ENCODE measurements at regions not wholly inside any gene's neighbourhood (a gene's known extent, or its start where the extent isn't known, plus 50 kb on each side); places are given as distances from the start of the nearest gene placed in this dataset.

GRCh38 chr18:10205151-10205550, 249.3 kb upstream of the APCDD1 start:
- no peak for DNase-seq (ENCODE audit: low read depth in 4 of 4, low spot score in 2 of 4)

- no peak for DNase-seq (ENCODE audit: low read depth in 4 of 4, low spot score in 2 of 4)
Observed at GRCh38 chr18:10207682-10208345, 246.6 kb upstream of the APCDD1 start.

DNA sequence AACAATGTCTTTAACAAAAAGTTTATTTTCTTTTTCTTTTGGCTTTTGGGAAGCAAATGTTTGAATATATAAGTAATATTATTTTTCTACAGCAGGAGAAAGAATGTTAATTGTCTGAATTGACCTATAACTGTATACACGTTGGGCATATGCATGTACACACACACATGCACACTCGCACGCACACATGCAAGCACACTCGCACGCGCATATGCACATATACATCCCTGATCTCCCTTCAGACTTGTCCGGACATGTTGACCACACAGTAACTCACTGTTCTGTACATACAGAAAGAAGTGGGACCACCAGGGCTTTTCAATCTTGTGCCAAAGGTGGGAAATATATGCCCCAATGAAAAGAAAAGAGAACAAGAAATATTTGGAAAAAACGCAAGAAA, 245.1 kb upstream of the APCDD1 start:
- DNase-seq (ENCODE audit: low read depth in 4 of 4, low spot score in 2 of 4): no peak

DNA sequence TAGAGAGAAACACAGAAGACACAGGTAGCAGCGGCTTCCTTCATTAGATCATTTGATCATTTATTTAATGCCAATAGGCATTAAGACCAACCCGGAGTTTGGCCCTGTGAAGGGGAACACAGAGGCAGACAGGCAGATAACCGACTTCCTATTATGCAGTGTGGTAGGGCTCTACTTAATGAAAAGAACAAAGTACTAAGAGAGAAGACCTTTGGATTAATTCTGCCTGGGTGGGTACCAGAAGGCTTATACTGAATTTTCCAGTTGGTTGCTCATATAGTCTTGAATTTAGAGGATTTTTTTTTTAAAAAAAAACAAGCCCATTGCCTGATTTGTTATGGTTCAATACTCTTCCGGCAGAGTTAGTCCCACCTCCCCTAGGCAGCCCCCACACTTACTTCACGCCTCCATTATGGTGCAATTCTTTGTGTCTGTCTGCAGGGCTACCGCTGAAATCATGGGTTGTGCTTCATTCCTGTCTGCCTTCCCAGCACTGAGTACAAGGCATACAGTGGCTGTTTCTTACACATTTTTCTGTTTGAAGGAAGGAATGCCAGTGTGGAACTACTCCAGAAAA, 244.3 kb upstream of the APCDD1 start:
- no peak for DNase-seq (ENCODE audit: low read depth in 4 of 4, low spot score in 2 of 4)

- DNase-seq (ENCODE audit: low read depth in 4 of 4, low spot score in 2 of 4): no peak
Observed at GRCh38 chr18:10213526-10213925, 240.9 kb upstream of the APCDD1 start.

GRCh38 chr18:10215446-10215845, 239.0 kb upstream of the APCDD1 start:
- DNase-seq (ENCODE audit: low read depth in 4 of 4, low spot score in 2 of 4): no peak

GRCh38 chr18:10216791-10217190, 237.6 kb upstream of the APCDD1 start:
- no peak for DNase-seq (ENCODE audit: low read depth in 4 of 4, low spot score in 2 of 4)

DNA sequence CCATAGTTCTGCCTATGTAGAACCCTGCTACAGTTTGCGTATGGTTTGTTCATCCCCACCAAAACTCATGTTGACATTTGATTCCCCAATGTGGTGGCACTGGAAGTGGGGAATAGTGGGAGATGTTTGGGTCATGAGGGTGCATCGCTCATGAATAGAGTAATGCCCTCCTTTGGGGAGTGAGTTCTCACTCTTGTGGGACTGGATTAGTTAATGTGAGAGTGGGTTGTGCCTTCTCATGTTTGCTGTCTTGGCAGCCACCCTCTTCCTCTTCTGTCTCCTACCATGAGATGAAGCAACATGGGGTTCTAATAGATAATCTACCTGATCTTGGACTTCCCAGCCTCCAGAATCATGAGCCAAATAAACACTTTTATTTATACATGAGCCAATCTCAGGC, 237.2 kb upstream of the APCDD1 start:
- DNase-seq (ENCODE audit: low read depth in 4 of 4, low spot score in 2 of 4): no peak

GRCh38 chr18:10225300-10225699, 229.1 kb upstream of the APCDD1 start:
- no peak for DNase-seq (ENCODE audit: low read depth in 4 of 4, low spot score in 2 of 4)

GRCh38 chr18:10226971-10227370, 227.5 kb upstream of the APCDD1 start:
- no peak for DNase-seq (ENCODE audit: low read depth in 4 of 4, low spot score in 2 of 4)

DNA sequence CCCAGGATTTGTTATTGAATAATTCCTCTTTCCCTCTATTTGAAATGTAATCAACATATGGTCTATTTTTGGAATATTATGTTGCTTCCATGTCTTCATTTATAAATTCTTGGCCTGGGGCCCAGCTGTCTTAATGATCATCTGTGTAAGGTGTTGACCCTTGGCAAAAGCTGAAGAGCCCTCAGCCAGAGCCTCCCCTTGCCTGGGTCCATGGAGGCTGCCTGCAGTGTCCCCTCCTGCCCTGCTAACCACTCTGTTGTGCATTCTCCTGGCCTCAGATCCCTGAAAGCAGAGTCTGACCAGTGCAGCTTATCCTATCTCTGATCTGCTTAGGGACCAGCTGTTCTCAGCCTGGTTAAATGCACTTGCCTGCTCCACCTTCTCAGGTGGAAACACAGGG, 226.1 kb upstream of the APCDD1 start:
- DNase-seq (ENCODE audit: low read depth in 4 of 4, low spot score in 2 of 4): no peak

GRCh38 chr18:10229458-10229857, 225.0 kb upstream of the APCDD1 start:
- DNase-seq (ENCODE audit: low read depth in 4 of 4, low spot score in 2 of 4): no peak

GRCh38 chr18:10230072-10230471, 224.4 kb upstream of the APCDD1 start:
- no peak for DNase-seq (ENCODE audit: low read depth in 4 of 4, low spot score in 2 of 4)

- no peak for DNase-seq (ENCODE audit: low read depth in 4 of 4, low spot score in 2 of 4)
Observed at GRCh38 chr18:10231220-10231619, 223.2 kb upstream of the APCDD1 start.

- no peak for DNase-seq (ENCODE audit: low read depth in 4 of 4, low spot score in 2 of 4)
Observed at GRCh38 chr18:10232062-10232461, 222.4 kb upstream of the APCDD1 start.

- no peak for DNase-seq (ENCODE audit: low read depth in 4 of 4, low spot score in 2 of 4)
Observed at GRCh38 chr18:10233082-10233875, 221.2 kb upstream of the APCDD1 start.

- DNase-seq (ENCODE audit: low read depth in 4 of 4, low spot score in 2 of 4): no peak
Observed at GRCh38 chr18:10234281-10234680, 220.2 kb upstream of the APCDD1 start.

GRCh38 chr18:10234912-10235660, 219.3 kb upstream of the APCDD1 start:
- no peak for DNase-seq (ENCODE audit: low read depth in 4 of 4, low spot score in 2 of 4)

- no peak for DNase-seq (ENCODE audit: low read depth in 4 of 4, low spot score in 2 of 4)
Observed at GRCh38 chr18:10235661-10235952, 218.8 kb upstream of the APCDD1 start.

GRCh38 chr18:10239103-10239502, 215.3 kb upstream of the APCDD1 start:
- DNase-seq (ENCODE audit: low read depth in 4 of 4, low spot score in 2 of 4): no peak

GRCh38 chr18:10239991-10240634, 214.3 kb upstream of the APCDD1 start:
- DNase-seq (ENCODE audit: low read depth in 4 of 4, low spot score in 2 of 4): no peak

Data from left renal cortex interstitium (tissue), 4 donors.